ENCODE measurements at regions not wholly inside any gene's neighbourhood (a gene's known extent, or its start where the extent isn't known, plus 50 kb on each side); places are given as distances from the start of the nearest gene placed in this dataset.
"Not testable (repeated sequence)": the region's sequence is repeated elsewhere in the genome, so short reads cannot be mapped to it uniquely, and the experiment has no call there.

DNA sequence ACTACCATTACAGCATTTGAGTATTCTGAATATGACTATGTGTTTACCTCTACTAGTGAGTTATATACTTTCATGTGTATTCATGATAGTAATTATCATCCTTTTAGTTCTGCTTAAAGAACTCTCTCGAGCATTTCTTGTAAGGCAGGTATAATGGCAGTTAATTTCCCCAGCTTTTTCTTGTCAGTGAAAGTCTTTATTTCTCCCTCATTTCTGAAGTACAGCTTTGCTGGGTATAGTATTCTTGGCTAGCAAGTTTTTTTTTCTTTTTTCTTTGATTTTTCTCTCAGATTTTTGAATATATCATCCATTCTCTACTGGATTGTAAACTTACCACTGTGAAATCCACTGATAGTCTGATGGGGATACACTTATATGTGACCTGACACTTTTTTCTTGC lies 165.9 kb upstream of the ARHGAP5 start:
- no peak for DNase-seq

GRCh38 chr14:31913370-31913769 lies 163.7 kb upstream of the ARHGAP5 start:
- DNase-seq = no peak

- DNase-seq = not testable (repeated sequence)
Observed at GRCh38 chr14:31918289-31918688, 158.8 kb upstream of the ARHGAP5 start.

- no peak for DNase-seq
Observed at GRCh38 chr14:31920001-31920400, 157.1 kb upstream of the ARHGAP5 start.

DNA sequence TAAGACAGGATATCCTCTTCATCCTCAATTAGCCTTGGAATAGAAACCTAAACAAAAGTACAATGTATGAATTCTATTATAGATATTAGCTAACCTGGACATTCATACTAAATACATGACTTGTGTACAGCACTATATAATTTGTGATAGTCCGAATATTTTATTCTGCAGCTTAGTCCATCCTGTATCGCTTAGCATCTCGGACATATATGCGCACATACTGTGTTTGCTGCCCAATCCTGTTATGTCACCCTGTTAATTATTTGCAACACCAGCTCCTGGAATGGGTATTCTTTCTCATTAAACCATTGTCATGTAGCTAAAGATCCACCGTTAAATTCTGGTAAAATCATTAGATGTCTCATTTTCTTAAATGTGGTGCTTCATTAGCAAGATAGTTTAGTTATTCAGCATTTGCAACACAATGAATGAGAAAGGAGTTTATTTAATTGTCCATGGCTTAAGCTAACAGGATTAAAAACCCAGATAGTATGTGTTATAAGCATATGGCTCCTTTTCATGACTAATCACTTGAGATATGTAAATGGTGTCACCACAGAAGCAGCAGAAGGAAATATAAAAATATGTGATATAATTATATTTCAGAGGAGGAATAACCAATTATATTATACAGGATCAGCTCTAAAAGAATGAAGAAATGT lies 156.0 kb upstream of the ARHGAP5 start:
- DNase-seq = no peak

DNA sequence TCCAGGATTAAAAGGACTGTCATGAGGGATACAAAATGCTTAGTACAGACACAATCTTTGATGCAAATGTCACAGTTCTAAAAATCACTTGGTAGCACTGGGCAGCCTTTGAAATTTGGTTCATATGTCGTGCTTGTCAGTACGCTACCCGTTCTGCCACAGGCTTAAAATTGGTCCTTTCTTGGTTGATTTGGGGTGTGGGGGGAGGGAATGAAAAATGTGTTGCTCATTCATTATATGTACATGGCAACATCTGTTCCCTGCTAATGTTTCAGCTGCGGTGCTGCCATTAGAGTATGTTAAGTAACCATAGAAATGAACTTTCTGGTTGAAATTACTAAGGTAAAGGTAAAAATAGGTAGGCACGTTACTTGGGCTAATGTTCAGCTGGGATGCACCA lies 155.4 kb upstream of the ARHGAP5 start:
- DNase-seq = no peak

DNA sequence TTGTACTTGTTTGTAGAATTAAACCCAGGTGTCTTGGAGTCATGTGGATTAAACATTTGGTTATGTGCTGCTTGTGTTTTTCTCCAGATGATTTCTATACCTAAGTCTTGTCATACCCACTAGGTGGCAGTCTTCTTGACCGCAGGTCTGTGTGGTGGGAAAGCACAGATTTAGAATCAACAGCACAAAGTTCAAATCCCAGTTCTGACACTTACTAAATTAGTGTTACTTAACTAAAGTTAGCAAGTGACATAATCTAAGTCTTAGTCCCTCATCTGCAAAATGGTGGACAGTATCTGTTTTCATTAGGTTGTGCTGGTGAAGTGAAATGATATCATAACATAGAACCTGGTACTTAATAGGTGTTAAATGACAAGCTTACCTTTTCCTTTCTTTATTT lies 151.0 kb upstream of the ARHGAP5 start:
- DNase-seq = no peak

DNA sequence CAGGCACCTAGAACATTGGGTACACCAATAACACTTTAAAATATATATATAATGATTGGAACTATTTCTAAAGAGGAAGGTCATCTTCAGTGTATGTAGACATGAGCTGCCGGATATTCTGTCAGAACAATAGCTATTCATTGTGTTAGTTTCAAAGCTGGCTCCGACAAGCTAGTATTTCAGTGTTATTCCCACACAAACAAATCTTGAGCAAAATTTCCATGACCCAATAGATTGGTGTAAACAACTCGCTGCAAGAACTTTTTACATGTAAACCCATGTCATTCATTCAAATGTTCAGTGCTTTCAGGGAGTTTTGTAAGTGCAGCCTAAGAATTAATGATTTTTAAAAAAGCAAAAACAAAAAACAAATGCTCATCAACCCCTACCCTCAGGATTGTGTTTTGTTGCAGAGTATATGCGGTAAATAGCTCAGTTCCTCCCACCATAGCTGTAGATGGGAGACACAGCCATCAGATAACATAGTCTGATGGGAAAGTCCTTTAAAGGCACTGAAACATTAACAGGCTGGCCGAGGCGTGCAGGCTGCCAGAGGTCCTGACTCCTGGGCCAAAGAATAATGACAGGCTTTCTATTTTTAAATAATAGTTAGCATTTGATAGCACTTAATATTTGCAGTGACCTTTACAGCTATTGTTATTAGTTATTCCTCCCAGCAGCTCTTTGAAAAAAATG lies 150.3 kb upstream of the ARHGAP5 start:
- DNase-seq = no peak

- DNase-seq = peak; percentile 54
Observed at GRCh38 chr14:31927348-31927832, 149.7 kb upstream of the ARHGAP5 start.

DNA sequence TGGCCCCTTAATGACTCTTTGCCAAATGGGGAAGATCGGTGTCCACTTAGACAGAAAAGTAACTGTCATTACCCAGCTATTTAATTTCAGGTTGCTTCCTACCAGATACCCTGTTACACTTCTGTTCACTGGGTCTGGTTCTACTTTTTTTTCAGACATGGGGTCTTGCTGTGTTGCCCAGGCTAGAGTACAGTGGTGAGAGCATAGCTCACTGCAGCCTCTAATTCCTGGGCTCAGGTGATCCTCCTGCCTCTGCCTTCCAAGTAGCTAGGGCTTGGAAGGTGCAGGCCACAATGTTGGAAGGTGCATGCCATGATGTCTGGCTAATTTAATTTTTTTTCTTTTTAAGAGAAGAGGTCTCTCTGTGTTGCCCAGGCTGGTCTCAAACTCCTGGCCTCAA lies 147.0 kb upstream of the ARHGAP5 start:
- no peak for DNase-seq

DNA sequence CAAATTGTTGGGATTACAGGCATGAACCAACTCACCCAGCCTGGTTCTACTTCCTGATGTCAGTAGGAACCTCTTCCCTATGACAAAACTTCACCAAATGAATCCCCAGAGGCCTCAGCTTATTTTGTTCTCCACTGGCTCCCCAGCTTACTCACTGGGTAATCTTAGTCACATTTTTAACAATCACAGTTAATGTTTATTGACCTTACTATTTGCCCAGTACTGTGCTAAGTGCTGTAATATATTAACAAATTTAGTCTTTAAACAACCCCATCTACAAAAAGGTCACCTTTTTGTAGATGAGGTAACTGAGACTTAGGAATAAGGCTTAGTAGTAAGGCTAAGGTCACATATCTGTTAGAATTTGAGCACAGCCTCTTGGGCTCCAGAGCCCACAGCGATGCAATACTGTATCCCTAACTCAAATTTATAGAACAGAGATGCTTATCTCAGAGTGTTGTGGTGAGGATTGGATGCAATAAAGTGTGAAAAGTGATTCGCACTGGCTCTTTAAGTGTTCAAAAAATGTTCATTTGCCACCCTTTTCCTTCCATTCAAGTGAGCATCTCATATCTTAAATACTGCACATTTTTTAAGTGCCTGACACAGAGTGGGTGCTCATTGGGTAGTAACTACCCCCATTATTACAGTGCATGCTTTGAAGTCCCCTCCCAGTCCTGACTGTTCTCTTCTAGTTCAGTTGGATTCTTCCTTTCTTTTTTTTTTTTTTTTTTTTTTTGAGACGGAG lies 146.4 kb upstream of the ARHGAP5 start:
- DNase-seq = no peak

GRCh38 chr14:31932675-31933074 lies 144.4 kb upstream of the ARHGAP5 start:
- no peak for DNase-seq

- no peak for DNase-seq
Observed at GRCh38 chr14:31933716-31934115, 143.4 kb upstream of the ARHGAP5 start.

GRCh38 chr14:31934767-31935266 lies 142.3 kb upstream of the ARHGAP5 start:
- peak; percentile 53 for DNase-seq

- no peak for DNase-seq
Observed at GRCh38 chr14:31935391-31935790, 141.7 kb upstream of the ARHGAP5 start.

DNA sequence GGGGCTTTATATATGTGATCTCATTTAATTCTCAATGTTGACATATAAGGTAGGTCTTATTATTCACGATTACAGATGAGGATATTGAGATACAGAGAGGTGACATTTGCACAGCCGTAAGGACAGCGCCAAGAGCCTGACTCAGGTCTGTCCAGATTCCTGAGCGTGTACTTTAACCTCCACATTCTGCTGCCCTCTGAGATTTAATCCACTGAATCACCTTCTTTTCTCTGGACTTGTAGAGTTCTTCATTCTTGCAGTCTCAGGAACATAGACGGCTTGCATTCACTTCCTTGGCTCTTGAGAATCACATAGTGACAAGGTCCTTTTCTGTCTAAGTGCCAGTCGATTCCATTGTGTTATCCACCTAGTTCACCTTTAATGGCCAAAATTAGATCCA lies 141.0 kb upstream of the ARHGAP5 start:
- DNase-seq = no peak

DNA sequence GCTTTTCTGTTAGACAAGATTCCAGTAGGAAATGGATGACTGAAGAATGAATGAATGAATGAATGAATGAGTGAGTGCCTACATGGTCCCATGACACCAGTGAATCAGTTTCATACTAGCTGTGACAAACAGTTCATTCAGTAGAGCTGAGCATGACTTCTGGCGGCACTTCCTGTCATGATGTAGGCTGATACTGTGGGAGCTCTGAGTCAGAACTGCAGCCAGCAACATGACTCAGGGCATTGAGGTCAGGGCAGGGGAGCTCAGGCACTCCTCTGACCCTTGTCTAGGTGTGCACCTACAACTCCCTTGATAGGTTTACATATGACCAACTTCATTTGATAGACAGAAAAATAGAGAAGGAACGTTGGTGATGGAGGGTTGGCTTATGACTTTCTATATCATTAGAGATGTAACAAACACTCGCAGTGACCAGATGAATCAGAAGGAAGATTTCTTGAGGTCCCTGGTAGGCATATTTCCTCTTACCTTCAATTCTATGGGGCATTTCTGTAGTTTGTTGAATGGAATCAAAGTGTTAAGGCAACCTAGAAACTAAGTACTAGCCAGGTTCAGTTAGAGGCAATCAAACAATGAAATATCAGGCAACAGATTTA lies 139.3 kb upstream of the ARHGAP5 start:
- no peak for DNase-seq

- DNase-seq = no peak
Observed at GRCh38 chr14:31939934-31940333, 137.2 kb upstream of the ARHGAP5 start.

DNA sequence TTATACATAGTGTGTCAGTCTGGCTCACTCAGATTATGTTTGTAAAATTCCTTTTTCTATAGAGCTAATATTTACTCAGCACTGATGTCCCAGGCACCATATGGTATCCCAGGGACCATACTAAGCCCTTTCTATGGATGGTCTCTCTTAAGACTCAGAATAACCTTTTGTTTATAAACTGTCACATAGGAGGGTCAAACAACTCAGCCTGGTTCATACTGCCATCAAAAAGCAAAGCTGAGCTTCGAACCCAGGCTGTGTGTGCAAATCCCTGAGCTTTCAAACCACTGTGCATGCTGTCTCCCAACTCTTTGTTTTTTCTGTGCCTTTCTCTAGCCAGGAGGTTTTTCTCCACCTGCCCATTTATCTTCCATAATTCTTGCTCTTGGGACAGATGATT lies 135.6 kb upstream of the ARHGAP5 start:
- DNase-seq = no peak

DNA sequence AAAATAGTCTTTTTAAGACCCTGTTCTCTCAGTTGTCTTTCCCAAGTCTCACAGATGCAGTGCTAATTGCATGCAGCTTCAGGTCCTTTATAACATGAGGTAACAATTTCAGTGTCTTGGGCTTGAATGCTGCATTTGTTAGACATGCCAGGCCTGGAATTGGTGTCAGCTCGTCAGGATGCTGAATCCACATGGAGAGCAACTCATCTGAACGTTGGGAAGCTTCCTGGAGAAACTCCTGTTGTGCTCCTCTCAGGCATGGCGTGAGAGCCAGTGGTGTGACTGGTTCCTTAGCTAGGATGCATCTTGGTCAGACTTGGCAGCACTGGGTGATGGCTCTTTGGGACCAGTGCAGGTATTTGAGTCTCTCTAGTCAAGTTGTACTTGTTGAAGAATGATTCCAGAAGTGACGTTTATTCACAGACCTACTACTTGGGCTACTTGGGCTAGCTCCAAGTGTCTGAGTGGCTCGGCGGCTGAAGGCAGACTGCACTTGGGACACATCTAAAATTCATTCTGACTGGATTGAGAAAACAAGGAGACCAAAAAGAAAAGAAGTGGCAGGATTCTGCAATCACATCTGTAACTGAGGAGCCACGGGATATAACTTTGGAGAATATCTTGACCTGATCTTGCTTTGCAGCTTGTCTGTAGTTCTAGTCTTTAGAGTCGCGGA lies 134.8 kb upstream of the ARHGAP5 start:
- no peak for DNase-seq

GRCh38 chr14:31943217-31943799 lies 133.8 kb upstream of the ARHGAP5 start:
- DNase-seq = no peak

All from renal pelvis (tissue), 1 donor.